H1 (cell line): ENCODE measurements at regions not wholly inside any gene's neighbourhood (a gene's known extent, or its start where the extent isn't known, plus 50 kb on each side); places are given as distances from the start of the nearest gene placed in this dataset.

ENCODE experiments used
- BRCA1 ChIP-seq: IDR thresholded peaks from 2 replicates; pipeline ENCODE4 v1.6.1; 2012; ENCODE audit warnings: low read depth, low read length, improper control_type of control experiment
- EP300 ChIP-seq, 2 experiments: IDR thresholded peaks; 1 replicate in 1 of 2; 2 replicates in 1 of 2; pipeline ENCODE4 v1.6.1; 2011 to 2012; ENCODE audit warnings: low read depth in 2 of 2, low read length in 2 of 2, mild to moderate bottlenecking in 2 of 2, borderline replicate concordance in 1 of 2, inconsistent platforms in 1 of 2, moderate library complexity in 1 of 2
- GABPA ChIP-seq: IDR thresholded peaks from 2 replicates; pipeline ENCODE4 v1.6.1; 2011; ENCODE audit warnings: mild to moderate bottlenecking, low read length, moderate library complexity, borderline replicate concordance; ENCODE audit not compliant: insufficient read depth
- JUND ChIP-seq: IDR thresholded peaks from 2 replicates; pipeline ENCODE4 v1.6.1; 2011; ENCODE audit warnings: mild to moderate bottlenecking, improper control_type of control experiment, low read length
- KDM1A ChIP-seq: fragments of 200-600, 300-600 bp; sonication (generic); IDR thresholded peaks from 2 replicates; pipeline ENCODE4 v1.7.1; 2016; ENCODE audit warnings: mild to moderate bottlenecking, low read length, borderline replicate concordance
- RBBP5 ChIP-seq: IDR thresholded peaks from 2 replicates; pipeline ENCODE4 v1.7.1; 2012; ENCODE audit warnings: low read depth, mild to moderate bottlenecking, inconsistent platforms, low read length, moderate library complexity, borderline replicate concordance
- RFX5 ChIP-seq: IDR thresholded peaks from 2 replicates; pipeline ENCODE4 v1.6.1; 2011; ENCODE audit warnings: low read depth, low read length, improper control_type of control experiment, borderline replicate concordance
- SP1 ChIP-seq: IDR thresholded peaks from 2 replicates; pipeline ENCODE4 v1.6.1; 2011; ENCODE audit warnings: low read depth, low read length
- TCF12 ChIP-seq: IDR thresholded peaks from 2 replicates; pipeline ENCODE4 v1.6.1; 2011; ENCODE audit warnings: low read depth, mild to moderate bottlenecking, low read length
- TF ChIP-seq, protein P1 (sequence below), 3 experiments: IDR thresholded peaks; 1 replicate in 2 of 3; 2 replicates in 1 of 3; pipeline versions ENCODE4 v1.5.1 to v1.6.1; 2011; ENCODE audit warnings: low read length in 3 of 3, mild to moderate bottlenecking in 3 of 3, inconsistent platforms in 2 of 3, low read depth in 1 of 3, moderate library complexity in 1 of 3; ENCODE audit not compliant: insufficient read depth in 1 of 3; ENCODE audit errors: control extremely low read depth in 1 of 3
- TF ChIP-seq, protein P2 (sequence below): IDR thresholded peaks from 2 replicates; pipeline ENCODE4 v1.6.1; 2011; ENCODE audit warnings: low read length, improper control_type of control experiment
- TF ChIP-seq, protein P3 (sequence below): IDR thresholded peaks from 2 replicates; pipeline ENCODE4 v1.6.1; 2012; ENCODE audit warnings: inconsistent platforms

DNA sequence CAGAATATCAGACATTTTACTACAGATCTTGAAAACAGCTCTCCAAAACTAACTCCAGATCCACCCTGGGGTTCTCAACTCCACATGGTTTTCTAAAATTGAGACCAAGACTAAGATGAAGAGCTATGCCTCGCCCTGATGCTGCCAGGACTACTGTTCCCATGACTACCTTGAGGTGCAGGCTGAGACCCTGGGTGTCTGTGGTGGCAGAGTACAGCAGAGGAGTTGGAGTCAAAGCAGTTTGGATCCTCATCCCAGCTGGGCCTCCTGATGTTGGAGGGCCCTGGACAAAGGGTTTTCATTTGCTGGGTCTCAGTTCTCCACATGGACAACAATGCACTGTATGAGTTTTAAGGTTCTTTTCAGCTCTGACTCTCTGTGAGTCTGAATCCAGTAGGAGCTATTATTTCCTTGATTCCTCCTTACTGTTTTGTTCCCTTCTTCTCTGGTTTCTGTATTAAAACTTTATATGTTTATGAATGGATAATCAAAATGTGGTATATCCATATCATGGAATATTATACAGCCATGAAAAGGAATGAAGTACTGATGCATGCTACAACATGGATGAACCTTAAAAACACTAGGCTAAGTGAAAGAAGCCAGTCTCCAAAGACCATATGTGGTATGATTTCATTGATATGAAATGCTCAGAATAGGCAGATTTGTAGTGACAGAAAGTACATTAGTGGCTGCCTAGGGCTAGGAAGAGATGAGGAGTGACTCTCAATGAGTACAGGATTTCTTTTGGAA is 93.0 kb downstream of the CPN2 start:
- TF ChIP-seq, protein P1, sequence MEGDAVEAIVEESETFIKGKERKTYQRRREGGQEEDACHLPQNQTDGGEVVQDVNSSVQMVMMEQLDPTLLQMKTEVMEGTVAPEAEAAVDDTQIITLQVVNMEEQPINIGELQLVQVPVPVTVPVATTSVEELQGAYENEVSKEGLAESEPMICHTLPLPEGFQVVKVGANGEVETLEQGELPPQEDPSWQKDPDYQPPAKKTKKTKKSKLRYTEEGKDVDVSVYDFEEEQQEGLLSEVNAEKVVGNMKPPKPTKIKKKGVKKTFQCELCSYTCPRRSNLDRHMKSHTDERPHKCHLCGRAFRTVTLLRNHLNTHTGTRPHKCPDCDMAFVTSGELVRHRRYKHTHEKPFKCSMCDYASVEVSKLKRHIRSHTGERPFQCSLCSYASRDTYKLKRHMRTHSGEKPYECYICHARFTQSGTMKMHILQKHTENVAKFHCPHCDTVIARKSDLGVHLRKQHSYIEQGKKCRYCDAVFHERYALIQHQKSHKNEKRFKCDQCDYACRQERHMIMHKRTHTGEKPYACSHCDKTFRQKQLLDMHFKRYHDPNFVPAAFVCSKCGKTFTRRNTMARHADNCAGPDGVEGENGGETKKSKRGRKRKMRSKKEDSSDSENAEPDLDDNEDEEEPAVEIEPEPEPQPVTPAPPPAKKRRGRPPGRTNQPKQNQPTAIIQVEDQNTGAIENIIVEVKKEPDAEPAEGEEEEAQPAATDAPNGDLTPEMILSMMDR (IDR thresholded peaks at IDR 0.05; ENCODE audit: control extremely low read depth in 1 of 3, insufficient read depth in 1 of 3, low read depth in 1 of 3, low read length in 3 of 3) = no peak
- TF ChIP-seq EP300 (IDR thresholded peaks at IDR 0.05; ENCODE audit: borderline replicate concordance in 1 of 2, low read depth in 2 of 2, low read length in 2 of 2) (no peak), KDM1A (peak; percentile 94), JUND (no peak), RFX5 (no peak), RBBP5 (no peak), GABPA (no peak), BRCA1 (no peak), TCF12 (no peak), SP1 (no peak)
- TF ChIP-seq, protein P2, sequence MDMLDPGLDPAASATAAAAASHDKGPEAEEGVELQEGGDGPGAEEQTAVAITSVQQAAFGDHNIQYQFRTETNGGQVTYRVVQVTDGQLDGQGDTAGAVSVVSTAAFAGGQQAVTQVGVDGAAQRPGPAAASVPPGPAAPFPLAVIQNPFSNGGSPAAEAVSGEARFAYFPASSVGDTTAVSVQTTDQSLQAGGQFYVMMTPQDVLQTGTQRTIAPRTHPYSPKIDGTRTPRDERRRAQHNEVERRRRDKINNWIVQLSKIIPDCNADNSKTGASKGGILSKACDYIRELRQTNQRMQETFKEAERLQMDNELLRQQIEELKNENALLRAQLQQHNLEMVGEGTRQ = no peak
- TF ChIP-seq, protein P3, sequence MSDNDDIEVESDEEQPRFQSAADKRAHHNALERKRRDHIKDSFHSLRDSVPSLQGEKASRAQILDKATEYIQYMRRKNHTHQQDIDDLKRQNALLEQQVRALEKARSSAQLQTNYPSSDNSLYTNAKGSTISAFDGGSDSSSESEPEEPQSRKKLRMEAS = no peak
